Neural cell (in vitro differentiated cells): ENCODE measurements at regions not wholly inside any gene's neighbourhood (a gene's known extent, or its start where the extent isn't known, plus 50 kb on each side); places are given as distances from the start of the nearest gene placed in this dataset.
"Not testable (repeated sequence)": the region's sequence is repeated elsewhere in the genome, so short reads cannot be mapped to it uniquely, and the experiment has no call there.

Experiments
- H2AFZ ChIP-seq: fragments of 200-600, 300-800 bp; sonication (generic), shearing (Covaris generic); 2 replicates; pipeline ENCODE4 v1.6.0; 2014; ENCODE audit warnings: low read depth, mild to moderate bottlenecking, antibody characterized with exemption, low read length, moderate library complexity
- H3F3A ChIP-seq: fragments of 200-600 bp; shearing (Covaris generic); 2 replicates; pipeline ENCODE4 v1.6.1; 2016; ENCODE audit warnings: mild to moderate bottlenecking, moderate library complexity, mixed read lengths, antibody characterized with exemption, low read length; ENCODE audit not compliant: insufficient read depth, poor library complexity, severe bottlenecking
- H3K27ac ChIP-seq: fragments of 200-600, 300-800 bp; sonication (generic), shearing (Covaris generic); 2 replicates; pipeline ENCODE4 v1.5.1; 2014; ENCODE audit warnings: mild to moderate bottlenecking, low read length, moderate library complexity
- H3K27me3 ChIP-seq: fragments of 300-800, 200-600 bp; sonication (generic), shearing (Covaris generic); 2 replicates; pipeline ENCODE4 v1.6.0; 2014; ENCODE audit warnings: mild to moderate bottlenecking, low read depth, low read length, moderate library complexity; ENCODE audit not compliant: insufficient read depth
- H3K36me3 ChIP-seq: fragments of 300-800, 200-600 bp; sonication (generic), shearing (Covaris generic); 2 replicates; pipeline ENCODE4 v1.5.1; 2014; ENCODE audit warnings: mild to moderate bottlenecking, antibody characterized with exemption, low read length, moderate library complexity; ENCODE audit not compliant: insufficient read depth
- H3K4me2 ChIP-seq: fragments of 300-800, 200-600 bp; sonication (generic), shearing (Covaris generic); 2 replicates; pipeline ENCODE4 v1.6.0; 2014; ENCODE audit warnings: mild to moderate bottlenecking, low read length
- H3K4me3 ChIP-seq: fragments of 300-800, 200-600 bp; sonication (generic), shearing (Covaris generic); 2 replicates; pipeline ENCODE4 v1.5.1; 2014; ENCODE audit warnings: mild to moderate bottlenecking, low read length, moderate library complexity
- H3K79me2 ChIP-seq: fragments of 200-600 bp; shearing (Covaris generic); replicated peaks from 2 replicates; pipeline ENCODE4 v1.6.0; 2014; ENCODE audit warnings: mild to moderate bottlenecking, low read length, moderate library complexity; ENCODE audit not compliant: insufficient read depth
- H3K9ac ChIP-seq: fragments of 300-800, 200-600 bp; sonication (generic), shearing (Covaris generic); 2 replicates; pipeline ENCODE4 v1.6.1; 2016; ENCODE audit warnings: mild to moderate bottlenecking, low read length, mixed read lengths
- H3K9me2 ChIP-seq: fragments of 200-600 bp; shearing (Covaris generic); 2 replicates; pipeline ENCODE4 v1.6.1; 2016; ENCODE audit warnings: mild to moderate bottlenecking, low read length, mixed read lengths; ENCODE audit not compliant: insufficient read depth
- H3K9me3 ChIP-seq: fragments of 200-600, 300-800 bp; sonication (generic), shearing (Covaris generic); 2 replicates; pipeline ENCODE4 v1.6.1; 2016; ENCODE audit warnings: mild to moderate bottlenecking, mixed run types, low read length, moderate library complexity, mixed read lengths
- H4K20me1 ChIP-seq: fragments of 200-600 bp; shearing (Covaris generic); 2 replicates; pipeline ENCODE4 v1.6.1; 2016; ENCODE audit warnings: mild to moderate bottlenecking, mixed run types; ENCODE audit not compliant: insufficient read depth
- EP300 ChIP-seq: fragments of 450-650 bp; conservative IDR thresholded peaks from 2 replicates; pipeline ENCODE4 v1.6.1; 2014; ENCODE audit warnings: antibody characterized with exemption, mild to moderate bottlenecking, moderate library complexity; ENCODE audit not compliant: poor library complexity, severe bottlenecking
- EZH2 ChIP-seq: fragments of 200-600, 300-800 bp; shearing (Covaris generic), sonication (generic); IDR thresholded peaks from 2 replicates; pipeline ENCODE4 v1.6.1; 2014; ENCODE audit warnings: antibody characterized with exemption, low read length, borderline replicate concordance, mild to moderate bottlenecking; ENCODE audit not compliant: insufficient read depth, poor library complexity, severe bottlenecking
- MXI1 ChIP-seq: fragments of 450-650 bp; conservative IDR thresholded peaks from 2 replicates; pipeline ENCODE4 v1.6.1; 2014; ENCODE audit warnings: antibody characterized with exemption, mild to moderate bottlenecking; ENCODE audit not compliant: poor library complexity, severe bottlenecking
- POLR2AphosphoS5 ChIP-seq: IDR thresholded peaks from 2 replicates; pipeline ENCODE4 v1.6.1; 2012
- RAD21 ChIP-seq: fragments of 450-650 bp; conservative IDR thresholded peaks from 2 replicates; pipeline ENCODE4 v1.6.1; 2014; ENCODE audit warnings: antibody characterized with exemption, mild to moderate bottlenecking, moderate library complexity
- SMC3 ChIP-seq: fragments of 450-650 bp; conservative IDR thresholded peaks from 2 replicates; pipeline ENCODE4 v1.6.1; 2014; ENCODE audit warnings: antibody characterized with exemption, mild to moderate bottlenecking, moderate library complexity; ENCODE audit not compliant: poor library complexity
- TAF1 ChIP-seq: IDR thresholded peaks from 2 replicates; pipeline ENCODE4 v1.6.1; 2012; ENCODE audit warnings: low read depth
- TF ChIP-seq, protein P1 (sequence below): IDR thresholded peaks from 2 replicates; pipeline ENCODE4 v1.6.1; 2012; ENCODE audit warnings: borderline replicate concordance
- TF ChIP-seq, protein P2 (sequence below): fragments of 450-650 bp; IDR thresholded peaks from 2 replicates; pipeline ENCODE4 v1.5.1; 2014; ENCODE audit warnings: antibody characterized with exemption, mild to moderate bottlenecking, moderate library complexity; ENCODE audit not compliant: poor library complexity, severe bottlenecking

DNA sequence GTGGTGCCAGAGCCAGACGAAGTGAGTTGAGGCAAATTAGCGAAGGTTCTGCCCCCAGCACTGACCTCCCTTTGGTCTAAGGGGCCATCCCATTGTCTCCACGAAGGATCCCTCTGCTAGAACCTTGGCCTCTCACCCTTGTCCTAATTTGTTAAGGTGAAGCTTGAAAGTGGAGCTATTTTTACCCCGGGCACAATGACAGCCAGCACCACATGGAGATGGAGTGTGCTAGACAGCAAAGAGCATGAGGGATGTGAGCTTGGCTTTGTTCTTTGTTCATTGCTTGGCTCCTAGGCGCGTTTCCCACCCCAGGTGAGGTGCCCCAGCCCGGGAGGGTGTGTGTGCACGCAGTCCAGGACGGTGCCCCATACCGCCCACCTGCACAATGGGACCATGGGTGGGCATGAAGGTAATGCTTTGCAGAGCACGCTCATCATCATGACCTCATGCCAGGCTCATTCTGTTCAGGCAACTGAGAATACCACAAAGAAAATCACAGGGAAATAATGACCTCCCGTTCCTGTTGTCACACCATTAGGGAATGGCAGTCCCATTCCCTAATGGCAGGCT, 361.0 kb upstream of the FZD8 start:
- Histone ChIP-seq H3K79me2 (no peaks in the 10 kb centered on the region), H3K4me3 (no peak overlapping the region), H3K9ac (no peak overlapping the region), H2AFZ (no peak overlapping the region), H3K27ac (peak overlapping the region; percentile 20), H3F3A (no peaks in the 10 kb centered on the region), H4K20me1 (no peaks in the 10 kb centered on the region), H3K36me3 (no peaks in the 10 kb centered on the region), H3K4me2 (no peak overlapping the region), H3K27me3 (no peaks in the 10 kb centered on the region), H3K9me2 (no peaks in the 10 kb centered on the region), H3K9me3 (no peaks in the 10 kb centered on the region)
- TF ChIP-seq TAF1 (no peak), EZH2 (no peak), POLR2AphosphoS5 (no peak), SMC3 (no peak), RAD21 (no peak), MXI1 (no peak), EP300 (no peak)
- TF ChIP-seq, protein P1, sequence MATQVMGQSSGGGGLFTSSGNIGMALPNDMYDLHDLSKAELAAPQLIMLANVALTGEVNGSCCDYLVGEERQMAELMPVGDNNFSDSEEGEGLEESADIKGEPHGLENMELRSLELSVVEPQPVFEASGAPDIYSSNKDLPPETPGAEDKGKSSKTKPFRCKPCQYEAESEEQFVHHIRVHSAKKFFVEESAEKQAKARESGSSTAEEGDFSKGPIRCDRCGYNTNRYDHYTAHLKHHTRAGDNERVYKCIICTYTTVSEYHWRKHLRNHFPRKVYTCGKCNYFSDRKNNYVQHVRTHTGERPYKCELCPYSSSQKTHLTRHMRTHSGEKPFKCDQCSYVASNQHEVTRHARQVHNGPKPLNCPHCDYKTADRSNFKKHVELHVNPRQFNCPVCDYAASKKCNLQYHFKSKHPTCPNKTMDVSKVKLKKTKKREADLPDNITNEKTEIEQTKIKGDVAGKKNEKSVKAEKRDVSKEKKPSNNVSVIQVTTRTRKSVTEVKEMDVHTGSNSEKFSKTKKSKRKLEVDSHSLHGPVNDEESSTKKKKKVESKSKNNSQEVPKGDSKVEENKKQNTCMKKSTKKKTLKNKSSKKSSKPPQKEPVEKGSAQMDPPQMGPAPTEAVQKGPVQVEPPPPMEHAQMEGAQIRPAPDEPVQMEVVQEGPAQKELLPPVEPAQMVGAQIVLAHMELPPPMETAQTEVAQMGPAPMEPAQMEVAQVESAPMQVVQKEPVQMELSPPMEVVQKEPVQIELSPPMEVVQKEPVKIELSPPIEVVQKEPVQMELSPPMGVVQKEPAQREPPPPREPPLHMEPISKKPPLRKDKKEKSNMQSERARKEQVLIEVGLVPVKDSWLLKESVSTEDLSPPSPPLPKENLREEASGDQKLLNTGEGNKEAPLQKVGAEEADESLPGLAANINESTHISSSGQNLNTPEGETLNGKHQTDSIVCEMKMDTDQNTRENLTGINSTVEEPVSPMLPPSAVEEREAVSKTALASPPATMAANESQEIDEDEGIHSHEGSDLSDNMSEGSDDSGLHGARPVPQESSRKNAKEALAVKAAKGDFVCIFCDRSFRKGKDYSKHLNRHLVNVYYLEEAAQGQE = no peak
- TF ChIP-seq, protein P2, sequence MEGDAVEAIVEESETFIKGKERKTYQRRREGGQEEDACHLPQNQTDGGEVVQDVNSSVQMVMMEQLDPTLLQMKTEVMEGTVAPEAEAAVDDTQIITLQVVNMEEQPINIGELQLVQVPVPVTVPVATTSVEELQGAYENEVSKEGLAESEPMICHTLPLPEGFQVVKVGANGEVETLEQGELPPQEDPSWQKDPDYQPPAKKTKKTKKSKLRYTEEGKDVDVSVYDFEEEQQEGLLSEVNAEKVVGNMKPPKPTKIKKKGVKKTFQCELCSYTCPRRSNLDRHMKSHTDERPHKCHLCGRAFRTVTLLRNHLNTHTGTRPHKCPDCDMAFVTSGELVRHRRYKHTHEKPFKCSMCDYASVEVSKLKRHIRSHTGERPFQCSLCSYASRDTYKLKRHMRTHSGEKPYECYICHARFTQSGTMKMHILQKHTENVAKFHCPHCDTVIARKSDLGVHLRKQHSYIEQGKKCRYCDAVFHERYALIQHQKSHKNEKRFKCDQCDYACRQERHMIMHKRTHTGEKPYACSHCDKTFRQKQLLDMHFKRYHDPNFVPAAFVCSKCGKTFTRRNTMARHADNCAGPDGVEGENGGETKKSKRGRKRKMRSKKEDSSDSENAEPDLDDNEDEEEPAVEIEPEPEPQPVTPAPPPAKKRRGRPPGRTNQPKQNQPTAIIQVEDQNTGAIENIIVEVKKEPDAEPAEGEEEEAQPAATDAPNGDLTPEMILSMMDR = no peak

DNA sequence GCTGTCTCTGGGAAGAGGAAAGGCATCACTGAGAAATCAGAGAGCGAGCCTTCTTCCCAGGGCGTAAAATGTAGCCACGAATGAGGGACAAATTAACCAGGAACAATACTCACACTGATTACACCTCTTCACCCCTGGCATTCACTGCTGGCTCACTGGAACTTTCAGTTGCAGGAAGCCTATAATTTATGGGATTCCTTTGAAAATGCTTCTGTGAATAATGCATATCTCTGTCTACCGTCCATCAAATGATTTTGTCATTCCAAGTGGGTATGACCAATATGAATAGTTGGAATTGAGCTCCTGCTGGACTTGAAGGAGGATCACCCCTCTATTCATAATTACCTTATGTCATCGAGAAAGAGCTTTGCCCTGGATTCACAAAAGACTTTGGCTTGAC, 360.3 kb upstream of the FZD8 start:
- Histone ChIP-seq H3F3A (no peaks in the 10 kb centered on the region), H3K9me2 (no peaks in the 10 kb centered on the region), H3K27ac (peak overlapping the region; percentile 20), H4K20me1 (no peaks in the 10 kb centered on the region), H3K4me3 (no peak overlapping the region), H3K4me2 (no peak overlapping the region), H3K36me3 (no peaks in the 10 kb centered on the region), H3K27me3 (no peaks in the 10 kb centered on the region), H3K9me3 (no peaks in the 10 kb centered on the region), H2AFZ (no peak overlapping the region), H3K79me2 (no peaks in the 10 kb centered on the region), H3K9ac (no peak overlapping the region)
- no peak for TF ChIP-seq TAF1
- TF ChIP-seq, protein P1 = peak; percentile 14

DNA sequence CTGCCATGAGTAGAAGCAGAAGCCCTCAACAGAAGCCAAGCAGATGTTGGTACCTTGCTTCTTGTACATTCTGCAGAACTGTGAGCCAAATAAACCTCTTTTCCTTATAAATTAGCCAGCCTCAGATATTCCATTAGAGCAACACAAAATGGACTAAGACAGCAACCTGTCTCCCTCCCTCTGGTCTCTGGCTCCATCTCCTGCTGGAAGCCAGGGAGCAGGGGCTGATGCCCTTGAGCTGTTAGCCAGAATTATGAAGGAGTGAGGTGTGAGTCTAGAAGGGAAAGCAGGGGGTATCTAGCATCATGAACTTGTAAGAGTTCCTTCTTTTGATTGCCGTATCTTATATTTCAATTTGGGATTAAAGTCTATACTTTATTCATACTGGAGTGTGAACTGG, 358.7 kb upstream of the FZD8 start:
- not testable (repeated sequence) for H3F3A ChIP-seq, H3K4me3 ChIP-seq, H2AFZ ChIP-seq

More for the DNA sequence above, 358.7 kb upstream of the FZD8 start:
- not testable (repeated sequence) for H3K9ac ChIP-seq, H3K36me3 ChIP-seq, H3K27me3 ChIP-seq, H3K9me2 ChIP-seq, H3K27ac ChIP-seq, H3K79me2 ChIP-seq, H3K9me3 ChIP-seq, H4K20me1 ChIP-seq, H3K4me2 ChIP-seq
